WTC11 (cell line): ENCODE measurements at regions not wholly inside any gene's neighbourhood (a gene's known extent, or its start where the extent isn't known, plus 50 kb on each side); places are given as distances from the start of the nearest gene placed in this dataset.

ENCODE experiments used
- CREB1 ChIP-seq: sonication (generic); formaldehyde crosslinking; IDR thresholded peaks from 2 replicates; pipeline ENCODE4 v1.8.0; 2023; ENCODE audit warnings: mild to moderate bottlenecking, missing genetic modification reagents
- NR2C2 ChIP-seq: sonication (generic); formaldehyde crosslinking; IDR thresholded peaks from 2 replicates; pipeline ENCODE4 v1.8.0; 2022; ENCODE audit warnings: mild to moderate bottlenecking, missing genetic modification reagents
- SP1 ChIP-seq: sonication (generic); formaldehyde crosslinking; conservative IDR thresholded peaks from 2 replicates; pipeline ENCODE4 v1.8.1; 2022; ENCODE audit warnings: missing genetic modification reagents
- ZNF423 ChIP-seq: fragments of 250-450 bp; sonication (Bioruptor Pico); IDR thresholded peaks from 2 replicates; pipeline ENCODE4 v2.1.2; 2022; ENCODE audit warnings: mild to moderate bottlenecking, moderate library complexity
- ZNF671 ChIP-seq: fragments of 250-450 bp; sonication (Bioruptor Pico); IDR thresholded peaks from 2 replicates; pipeline ENCODE4 v1.8.0; 2021; ENCODE audit warnings: mild to moderate bottlenecking
- TF ChIP-seq, protein P1 (sequence below): sonication (generic); formaldehyde crosslinking; IDR thresholded peaks from 2 replicates; pipeline ENCODE4 v1.8.1; 2022; ENCODE audit warnings: low read depth, missing genetic modification reagents, borderline replicate concordance
- TF ChIP-seq, protein P2 (sequence below): sonication (generic); formaldehyde crosslinking; IDR thresholded peaks from 2 replicates; pipeline ENCODE4 v1.8.1; 2023; ENCODE audit warnings: mild to moderate bottlenecking, missing genetic modification reagents, moderate library complexity
- TF ChIP-seq, protein P3 (sequence below): fragments of 200-600 bp; IDR thresholded peaks from 2 replicates; pipeline ENCODE4 v1.8.0; 2022; ENCODE audit warnings: antibody characterized with exemption
- TF ChIP-seq, protein P4 (sequence below): sonication (generic); formaldehyde crosslinking; IDR thresholded peaks from 2 replicates; pipeline ENCODE4 v1.8.1; 2022; ENCODE audit warnings: mild to moderate bottlenecking, missing genetic modification reagents, moderate library complexity, borderline replicate concordance
- TF ChIP-seq, protein P5 (sequence below): sonication (generic); formaldehyde crosslinking; IDR thresholded peaks from 2 replicates; pipeline ENCODE4 v1.8.0; 2022; ENCODE audit warnings: mild to moderate bottlenecking, missing genetic modification reagents

DNA sequence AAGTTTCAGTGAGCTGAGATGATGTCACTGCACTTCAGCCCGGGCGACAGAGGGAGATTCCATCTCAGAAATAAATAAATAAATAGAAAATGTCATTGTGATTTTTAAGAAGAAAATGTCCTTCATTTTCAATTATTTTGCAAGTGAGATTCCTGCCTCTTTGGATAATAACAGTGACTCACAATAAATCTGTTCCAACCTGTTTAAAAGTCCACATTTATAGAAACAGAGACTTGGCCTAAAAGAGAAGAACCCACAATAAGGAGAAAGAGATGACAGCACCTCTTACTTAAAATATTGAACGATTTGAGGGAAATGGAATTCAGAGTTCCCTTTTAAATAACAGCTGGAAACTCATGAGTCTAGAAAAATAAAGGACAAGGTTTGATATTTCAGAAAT, 373.4 kb upstream of the NOX3 start:
- TF ChIP-seq, protein P1, sequence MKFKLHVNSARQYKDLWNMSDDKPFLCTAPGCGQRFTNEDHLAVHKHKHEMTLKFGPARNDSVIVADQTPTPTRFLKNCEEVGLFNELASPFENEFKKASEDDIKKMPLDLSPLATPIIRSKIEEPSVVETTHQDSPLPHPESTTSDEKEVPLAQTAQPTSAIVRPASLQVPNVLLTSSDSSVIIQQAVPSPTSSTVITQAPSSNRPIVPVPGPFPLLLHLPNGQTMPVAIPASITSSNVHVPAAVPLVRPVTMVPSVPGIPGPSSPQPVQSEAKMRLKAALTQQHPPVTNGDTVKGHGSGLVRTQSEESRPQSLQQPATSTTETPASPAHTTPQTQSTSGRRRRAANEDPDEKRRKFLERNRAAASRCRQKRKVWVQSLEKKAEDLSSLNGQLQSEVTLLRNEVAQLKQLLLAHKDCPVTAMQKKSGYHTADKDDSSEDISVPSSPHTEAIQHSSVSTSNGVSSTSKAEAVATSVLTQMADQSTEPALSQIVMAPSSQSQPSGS (CRISPR knock-in tag), result no peak
- TF ChIP-seq NR2C2 (CRISPR knock-in tag) (no peak), CREB1 (CRISPR knock-in tag) (no peak), ZNF423 (CRISPR knock-in tag) (no peak), SP1 (CRISPR knock-in tag) (no peak), ZNF671 (CRISPR knock-in tag) (no peak)
- TF ChIP-seq, protein P2, sequence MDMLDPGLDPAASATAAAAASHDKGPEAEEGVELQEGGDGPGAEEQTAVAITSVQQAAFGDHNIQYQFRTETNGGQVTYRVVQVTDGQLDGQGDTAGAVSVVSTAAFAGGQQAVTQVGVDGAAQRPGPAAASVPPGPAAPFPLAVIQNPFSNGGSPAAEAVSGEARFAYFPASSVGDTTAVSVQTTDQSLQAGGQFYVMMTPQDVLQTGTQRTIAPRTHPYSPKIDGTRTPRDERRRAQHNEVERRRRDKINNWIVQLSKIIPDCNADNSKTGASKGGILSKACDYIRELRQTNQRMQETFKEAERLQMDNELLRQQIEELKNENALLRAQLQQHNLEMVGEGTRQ (CRISPR knock-in tag), result no peak
- TF ChIP-seq, protein P3, sequence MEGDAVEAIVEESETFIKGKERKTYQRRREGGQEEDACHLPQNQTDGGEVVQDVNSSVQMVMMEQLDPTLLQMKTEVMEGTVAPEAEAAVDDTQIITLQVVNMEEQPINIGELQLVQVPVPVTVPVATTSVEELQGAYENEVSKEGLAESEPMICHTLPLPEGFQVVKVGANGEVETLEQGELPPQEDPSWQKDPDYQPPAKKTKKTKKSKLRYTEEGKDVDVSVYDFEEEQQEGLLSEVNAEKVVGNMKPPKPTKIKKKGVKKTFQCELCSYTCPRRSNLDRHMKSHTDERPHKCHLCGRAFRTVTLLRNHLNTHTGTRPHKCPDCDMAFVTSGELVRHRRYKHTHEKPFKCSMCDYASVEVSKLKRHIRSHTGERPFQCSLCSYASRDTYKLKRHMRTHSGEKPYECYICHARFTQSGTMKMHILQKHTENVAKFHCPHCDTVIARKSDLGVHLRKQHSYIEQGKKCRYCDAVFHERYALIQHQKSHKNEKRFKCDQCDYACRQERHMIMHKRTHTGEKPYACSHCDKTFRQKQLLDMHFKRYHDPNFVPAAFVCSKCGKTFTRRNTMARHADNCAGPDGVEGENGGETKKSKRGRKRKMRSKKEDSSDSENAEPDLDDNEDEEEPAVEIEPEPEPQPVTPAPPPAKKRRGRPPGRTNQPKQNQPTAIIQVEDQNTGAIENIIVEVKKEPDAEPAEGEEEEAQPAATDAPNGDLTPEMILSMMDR, result no peak
- TF ChIP-seq, protein P4, sequence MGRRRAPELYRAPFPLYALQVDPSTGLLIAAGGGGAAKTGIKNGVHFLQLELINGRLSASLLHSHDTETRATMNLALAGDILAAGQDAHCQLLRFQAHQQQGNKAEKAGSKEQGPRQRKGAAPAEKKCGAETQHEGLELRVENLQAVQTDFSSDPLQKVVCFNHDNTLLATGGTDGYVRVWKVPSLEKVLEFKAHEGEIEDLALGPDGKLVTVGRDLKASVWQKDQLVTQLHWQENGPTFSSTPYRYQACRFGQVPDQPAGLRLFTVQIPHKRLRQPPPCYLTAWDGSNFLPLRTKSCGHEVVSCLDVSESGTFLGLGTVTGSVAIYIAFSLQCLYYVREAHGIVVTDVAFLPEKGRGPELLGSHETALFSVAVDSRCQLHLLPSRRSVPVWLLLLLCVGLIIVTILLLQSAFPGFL, result no peak
- TF ChIP-seq, protein P5, sequence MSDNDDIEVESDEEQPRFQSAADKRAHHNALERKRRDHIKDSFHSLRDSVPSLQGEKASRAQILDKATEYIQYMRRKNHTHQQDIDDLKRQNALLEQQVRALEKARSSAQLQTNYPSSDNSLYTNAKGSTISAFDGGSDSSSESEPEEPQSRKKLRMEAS (CRISPR knock-in tag), result no peak
